ENCODE measurements at regions not wholly inside any gene's neighbourhood (a gene's known extent, or its start where the extent isn't known, plus 50 kb on each side); places are given as distances from the start of the nearest gene placed in this dataset.

DNA sequence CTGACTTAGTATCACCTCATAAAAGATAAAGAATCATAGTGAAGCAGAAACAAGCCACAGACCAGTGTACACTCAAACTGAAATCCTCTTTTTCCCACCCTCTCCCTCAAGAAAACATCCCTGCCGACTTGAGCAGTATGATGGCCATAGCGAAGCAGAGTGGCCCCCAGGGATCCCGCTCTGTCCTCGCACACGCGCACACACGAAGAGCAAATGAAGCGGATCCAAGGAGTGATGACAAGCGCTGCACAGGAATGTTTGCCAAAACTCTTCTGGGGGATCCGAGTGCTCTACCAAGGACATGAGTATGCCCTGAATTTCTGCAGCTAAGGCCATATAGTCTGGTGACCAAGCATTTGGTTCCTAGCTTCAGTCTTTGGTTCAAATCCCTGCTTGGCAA, 134.5 kb upstream of the C2CD4B start:
- no peaks in the 10 kb centered on the region for H3K27me3 ChIP-seq (ENCODE audit: control insufficient read depth in 4 of 4, insufficient read depth in 4 of 4, low read length in 3 of 4)
- H3K9me3 ChIP-seq (ENCODE audit: control insufficient read depth in 4 of 4, low read length in 3 of 4) = no peaks in the 10 kb centered on the region
- no peaks in the 10 kb centered on the region for H3K36me3 ChIP-seq (ENCODE audit: control insufficient read depth in 4 of 4, insufficient read depth in 3 of 4, low read depth in 1 of 4, low read length in 3 of 4)
- 96% methylated on average over 10 of the region's 10 CpGs for WGBS
- no peak overlapping the region for H3K27ac ChIP-seq (ENCODE audit: low read depth in 1 of 2, low read length in 2 of 2)
- no peak for TF ChIP-seq RXRA (IDR thresholded peaks at IDR 0.05)
- TF ChIP-seq, protein P1, sequence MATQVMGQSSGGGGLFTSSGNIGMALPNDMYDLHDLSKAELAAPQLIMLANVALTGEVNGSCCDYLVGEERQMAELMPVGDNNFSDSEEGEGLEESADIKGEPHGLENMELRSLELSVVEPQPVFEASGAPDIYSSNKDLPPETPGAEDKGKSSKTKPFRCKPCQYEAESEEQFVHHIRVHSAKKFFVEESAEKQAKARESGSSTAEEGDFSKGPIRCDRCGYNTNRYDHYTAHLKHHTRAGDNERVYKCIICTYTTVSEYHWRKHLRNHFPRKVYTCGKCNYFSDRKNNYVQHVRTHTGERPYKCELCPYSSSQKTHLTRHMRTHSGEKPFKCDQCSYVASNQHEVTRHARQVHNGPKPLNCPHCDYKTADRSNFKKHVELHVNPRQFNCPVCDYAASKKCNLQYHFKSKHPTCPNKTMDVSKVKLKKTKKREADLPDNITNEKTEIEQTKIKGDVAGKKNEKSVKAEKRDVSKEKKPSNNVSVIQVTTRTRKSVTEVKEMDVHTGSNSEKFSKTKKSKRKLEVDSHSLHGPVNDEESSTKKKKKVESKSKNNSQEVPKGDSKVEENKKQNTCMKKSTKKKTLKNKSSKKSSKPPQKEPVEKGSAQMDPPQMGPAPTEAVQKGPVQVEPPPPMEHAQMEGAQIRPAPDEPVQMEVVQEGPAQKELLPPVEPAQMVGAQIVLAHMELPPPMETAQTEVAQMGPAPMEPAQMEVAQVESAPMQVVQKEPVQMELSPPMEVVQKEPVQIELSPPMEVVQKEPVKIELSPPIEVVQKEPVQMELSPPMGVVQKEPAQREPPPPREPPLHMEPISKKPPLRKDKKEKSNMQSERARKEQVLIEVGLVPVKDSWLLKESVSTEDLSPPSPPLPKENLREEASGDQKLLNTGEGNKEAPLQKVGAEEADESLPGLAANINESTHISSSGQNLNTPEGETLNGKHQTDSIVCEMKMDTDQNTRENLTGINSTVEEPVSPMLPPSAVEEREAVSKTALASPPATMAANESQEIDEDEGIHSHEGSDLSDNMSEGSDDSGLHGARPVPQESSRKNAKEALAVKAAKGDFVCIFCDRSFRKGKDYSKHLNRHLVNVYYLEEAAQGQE (IDR thresholded peaks at IDR 0.05) = no peak
- no peak for TF ChIP-seq YY1 (IDR thresholded peaks at IDR 0.05)
- H3K4me1 ChIP-seq (ENCODE audit: control insufficient read depth in 4 of 4, insufficient read depth in 4 of 4, low read length in 3 of 4) = peaks cover 3 to 28% (median 11%) of the 10 kb centered on the region in 4 donors
- no peak overlapping the region for H3K4me3 ChIP-seq (ENCODE audit: low read depth in 1 of 3, low read length in 3 of 3)
- H3K9ac ChIP-seq (ENCODE audit: low read depth in 1 of 2, low read length in 2 of 2) = no peak overlapping the region
- DNase-seq (ENCODE audit: low spot score) = no peak

DNA sequence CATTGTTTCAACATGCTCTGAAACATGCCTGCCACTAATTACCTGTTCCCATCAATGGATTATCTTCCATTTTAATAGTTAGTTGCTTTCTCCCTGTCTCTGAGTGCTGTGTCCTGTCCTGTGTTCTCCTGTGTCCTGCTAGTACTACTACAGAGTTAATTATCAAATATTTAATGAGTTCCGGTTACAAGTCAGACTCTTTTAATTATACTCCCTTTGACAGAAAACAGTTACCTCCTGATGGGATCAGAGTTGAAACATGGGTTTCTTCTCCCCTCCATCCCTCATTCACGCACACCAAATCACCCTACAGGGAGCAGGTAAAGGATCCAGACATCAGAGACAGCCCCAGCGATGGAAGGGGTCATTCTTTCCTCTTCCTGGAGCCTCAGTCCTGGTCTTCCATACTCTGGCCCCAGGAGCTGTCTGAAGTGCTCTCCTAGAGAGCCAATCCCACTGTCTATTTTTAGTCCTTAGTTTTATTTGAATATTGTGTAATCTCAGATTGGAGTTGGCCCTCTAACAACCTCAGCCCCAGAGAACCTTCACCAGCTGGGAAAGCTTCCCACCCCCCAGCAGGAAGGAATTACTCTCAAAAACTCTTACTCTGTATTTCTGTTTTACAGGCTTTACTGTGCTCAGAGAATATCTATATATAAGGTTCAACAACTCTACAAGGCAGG, 137.0 kb upstream of the C2CD4B start:
- peak overlapping the region; percentile 45 to 59 for H3K9ac ChIP-seq (ENCODE audit: low read depth in 1 of 2, low read length in 2 of 2)
- H3K36me3 ChIP-seq (ENCODE audit: control insufficient read depth in 4 of 4, insufficient read depth in 3 of 4, low read depth in 1 of 4, low read length in 3 of 4) = no peaks in the 10 kb centered on the region
- no peak for DNase-seq (ENCODE audit: low spot score)
- H3K4me1 ChIP-seq (ENCODE audit: control insufficient read depth in 4 of 4, insufficient read depth in 4 of 4, low read length in 3 of 4) = peaks cover 1 to 28% (median 10%) of the 10 kb centered on the region in 4 donors
- TF ChIP-seq, protein P2, sequence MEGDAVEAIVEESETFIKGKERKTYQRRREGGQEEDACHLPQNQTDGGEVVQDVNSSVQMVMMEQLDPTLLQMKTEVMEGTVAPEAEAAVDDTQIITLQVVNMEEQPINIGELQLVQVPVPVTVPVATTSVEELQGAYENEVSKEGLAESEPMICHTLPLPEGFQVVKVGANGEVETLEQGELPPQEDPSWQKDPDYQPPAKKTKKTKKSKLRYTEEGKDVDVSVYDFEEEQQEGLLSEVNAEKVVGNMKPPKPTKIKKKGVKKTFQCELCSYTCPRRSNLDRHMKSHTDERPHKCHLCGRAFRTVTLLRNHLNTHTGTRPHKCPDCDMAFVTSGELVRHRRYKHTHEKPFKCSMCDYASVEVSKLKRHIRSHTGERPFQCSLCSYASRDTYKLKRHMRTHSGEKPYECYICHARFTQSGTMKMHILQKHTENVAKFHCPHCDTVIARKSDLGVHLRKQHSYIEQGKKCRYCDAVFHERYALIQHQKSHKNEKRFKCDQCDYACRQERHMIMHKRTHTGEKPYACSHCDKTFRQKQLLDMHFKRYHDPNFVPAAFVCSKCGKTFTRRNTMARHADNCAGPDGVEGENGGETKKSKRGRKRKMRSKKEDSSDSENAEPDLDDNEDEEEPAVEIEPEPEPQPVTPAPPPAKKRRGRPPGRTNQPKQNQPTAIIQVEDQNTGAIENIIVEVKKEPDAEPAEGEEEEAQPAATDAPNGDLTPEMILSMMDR (IDR thresholded peaks at IDR 0.05; ENCODE audit: low read depth, low read length, missing input control) = no peak
- TF ChIP-seq RAD21 (IDR thresholded peaks at IDR 0.05) (peak; percentile 56 to 59), FOXA2 (IDR thresholded peaks at IDR 0.05) (no peak), YY1 (IDR thresholded peaks at IDR 0.05) (peak; percentile 84), GABPA (IDR thresholded peaks at IDR 0.05 in 1 of 2, conservative IDR thresholded peaks at IDR 0.05 in 1 of 2) (no peak), HNF4G (IDR thresholded peaks at IDR 0.05) (peak; percentile 10), JUND (IDR thresholded peaks at IDR 0.05) (no peak), HNF4A (conservative IDR thresholded peaks at IDR 0.05) (peak; percentile 65 to 66), NR2F2 (IDR thresholded peaks at IDR 0.05) (no peak), SP1 (IDR thresholded peaks at IDR 0.05) (peak; percentile 66), RXRA (IDR thresholded peaks at IDR 0.05) (peak; percentile 74 to 76), TAF1 (conservative IDR thresholded peaks at IDR 0.05) (peak; percentile 91), EGR1 (IDR thresholded peaks at IDR 0.05; ENCODE audit: low read depth in 2 of 2) (no peak), FOXA1 (IDR thresholded peaks at IDR 0.05) (no peak)
- TF ChIP-seq, protein P3, sequence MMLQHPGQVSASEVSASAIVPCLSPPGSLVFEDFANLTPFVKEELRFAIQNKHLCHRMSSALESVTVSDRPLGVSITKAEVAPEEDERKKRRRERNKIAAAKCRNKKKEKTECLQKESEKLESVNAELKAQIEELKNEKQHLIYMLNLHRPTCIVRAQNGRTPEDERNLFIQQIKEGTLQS (IDR thresholded peaks at IDR 0.05) = no peak
- TF ChIP-seq, protein P4, sequence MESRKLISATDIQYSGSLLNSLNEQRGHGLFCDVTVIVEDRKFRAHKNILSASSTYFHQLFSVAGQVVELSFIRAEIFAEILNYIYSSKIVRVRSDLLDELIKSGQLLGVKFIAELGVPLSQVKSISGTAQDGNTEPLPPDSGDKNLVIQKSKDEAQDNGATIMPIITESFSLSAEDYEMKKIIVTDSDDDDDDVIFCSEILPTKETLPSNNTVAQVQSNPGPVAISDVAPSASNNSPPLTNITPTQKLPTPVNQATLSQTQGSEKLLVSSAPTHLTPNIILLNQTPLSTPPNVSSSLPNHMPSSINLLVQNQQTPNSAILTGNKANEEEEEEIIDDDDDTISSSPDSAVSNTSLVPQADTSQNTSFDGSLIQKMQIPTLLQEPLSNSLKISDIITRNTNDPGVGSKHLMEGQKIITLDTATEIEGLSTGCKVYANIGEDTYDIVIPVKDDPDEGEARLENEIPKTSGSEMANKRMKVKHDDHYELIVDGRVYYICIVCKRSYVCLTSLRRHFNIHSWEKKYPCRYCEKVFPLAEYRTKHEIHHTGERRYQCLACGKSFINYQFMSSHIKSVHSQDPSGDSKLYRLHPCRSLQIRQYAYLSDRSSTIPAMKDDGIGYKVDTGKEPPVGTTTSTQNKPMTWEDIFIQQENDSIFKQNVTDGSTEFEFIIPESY (IDR thresholded peaks at IDR 0.05) = peak; percentile 21
- TF ChIP-seq, protein P1 (IDR thresholded peaks at IDR 0.05) = peak; percentile 78
- TF ChIP-seq, protein P5, sequence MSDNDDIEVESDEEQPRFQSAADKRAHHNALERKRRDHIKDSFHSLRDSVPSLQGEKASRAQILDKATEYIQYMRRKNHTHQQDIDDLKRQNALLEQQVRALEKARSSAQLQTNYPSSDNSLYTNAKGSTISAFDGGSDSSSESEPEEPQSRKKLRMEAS (IDR thresholded peaks at IDR 0.05) = no peak
- peak overlapping the region; percentile 61 to 72 for H3K27ac ChIP-seq (ENCODE audit: low read depth in 1 of 2, low read length in 2 of 2)
- no peaks in the 10 kb centered on the region for H3K9me3 ChIP-seq (ENCODE audit: control insufficient read depth in 4 of 4, low read length in 3 of 4)
- H3K27me3 ChIP-seq (ENCODE audit: control insufficient read depth in 4 of 4, insufficient read depth in 4 of 4, low read length in 3 of 4) = no peaks in the 10 kb centered on the region
- 26% methylated on average over 3 of the region's 3 CpGs for WGBS
- H3K4me3 ChIP-seq (ENCODE audit: low read depth in 1 of 3, low read length in 3 of 3) = peak overlapping the region; percentile 10 to 64 (median 61)

All from liver (tissue), 8 donors.